H1 (cell line): ENCODE measurements at regions not wholly inside any gene's neighbourhood (a gene's known extent, or its start where the extent isn't known, plus 50 kb on each side); places are given as distances from the start of the nearest gene placed in this dataset.

Experiments
- ATF2 ChIP-seq: IDR thresholded peaks from 2 replicates; pipeline ENCODE4 v1.6.1; 2012; ENCODE audit warnings: low read length, inconsistent platforms
- CHD7 ChIP-seq: fragments of 300-600 bp; sonication (generic); IDR thresholded peaks from 2 replicates; pipeline ENCODE4 v1.7.1; 2012; ENCODE audit warnings: low read length, moderate library complexity, mild to moderate bottlenecking, inconsistent platforms; ENCODE audit not compliant: insufficient replicate concordance

- TF ChIP-seq CHD7 = no peak
- no peak for TF ChIP-seq ATF2
Observed at GRCh38 chr2:228657807-228658402, 476.4 kb upstream of the SPHKAP start (continued).
